Caki2 (cell line): ENCODE measurements at regions not wholly inside any gene's neighbourhood (a gene's known extent, or its start where the extent isn't known, plus 50 kb on each side); places are given as distances from the start of the nearest gene placed in this dataset.

Source experiments
- DNase-seq: peaks from one replicate; pipeline ENCODE4 v3.0.0-alpha.2; 2015; ENCODE audit warnings: low read depth
- in situ Hi-C: cut with HindIII; loops from 2 replicates; pipeline ENCODE4 v1.10.0; 2016; ENCODE audit warnings: low sequenced_read_pairs, low pct_unique_long_range_greater_than_20kb, mixed read lengths

- in situ Hi-C loops = no loop called here
- no peak for DNase-seq
Observed at GRCh38 chr2:150159300-150159699, 328.2 kb downstream of the RND3 start.

DNA sequence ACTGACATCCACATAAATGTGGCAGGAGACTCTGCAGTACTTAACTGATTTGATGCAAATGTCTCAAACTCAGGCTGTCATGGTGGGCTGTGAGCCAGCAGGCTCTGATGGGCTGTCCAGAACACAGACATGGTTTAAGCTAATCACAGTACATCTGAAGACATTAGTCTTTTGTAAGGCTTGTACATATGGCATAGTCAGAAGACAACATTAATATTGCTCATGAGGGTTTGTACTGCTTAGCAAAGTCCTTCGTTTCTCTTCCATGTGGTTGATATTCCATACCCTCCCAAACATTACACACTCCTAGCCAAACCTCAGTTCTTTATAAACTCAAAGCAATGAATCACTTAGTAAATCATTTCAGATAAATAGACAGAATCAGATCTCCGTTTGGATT is 330.6 kb downstream of the RND3 start:
- in situ Hi-C loops = no loop called here
- DNase-seq = no peak

DNA sequence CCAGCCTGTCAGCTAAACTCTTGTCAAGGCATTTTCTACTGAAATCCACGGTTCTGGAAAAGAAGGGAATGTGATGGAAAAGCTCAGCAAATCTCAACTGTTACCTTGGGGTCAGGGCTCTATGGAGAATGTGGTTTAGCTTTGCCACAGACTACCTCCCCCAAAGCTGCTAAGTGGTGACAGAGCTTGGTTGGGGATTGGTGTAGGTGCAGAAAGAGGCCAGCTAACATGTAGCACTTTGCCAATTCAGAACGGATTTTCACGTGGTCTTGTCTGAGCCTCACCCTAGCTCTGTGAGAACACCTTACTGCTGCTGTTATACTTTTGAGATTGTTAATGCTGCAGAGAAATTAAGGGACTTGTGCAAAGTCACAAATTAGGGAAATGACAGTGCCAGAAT is 331.1 kb downstream of the RND3 start:
- DNase-seq = no peak

GRCh38 chr2:150154308-150154797 is 333.1 kb downstream of the RND3 start:
- in situ Hi-C loops = no loop called here

More for the DNA sequence above, 331.1 kb downstream of the RND3 start:
- in situ Hi-C loops = no loop called here

DNA sequence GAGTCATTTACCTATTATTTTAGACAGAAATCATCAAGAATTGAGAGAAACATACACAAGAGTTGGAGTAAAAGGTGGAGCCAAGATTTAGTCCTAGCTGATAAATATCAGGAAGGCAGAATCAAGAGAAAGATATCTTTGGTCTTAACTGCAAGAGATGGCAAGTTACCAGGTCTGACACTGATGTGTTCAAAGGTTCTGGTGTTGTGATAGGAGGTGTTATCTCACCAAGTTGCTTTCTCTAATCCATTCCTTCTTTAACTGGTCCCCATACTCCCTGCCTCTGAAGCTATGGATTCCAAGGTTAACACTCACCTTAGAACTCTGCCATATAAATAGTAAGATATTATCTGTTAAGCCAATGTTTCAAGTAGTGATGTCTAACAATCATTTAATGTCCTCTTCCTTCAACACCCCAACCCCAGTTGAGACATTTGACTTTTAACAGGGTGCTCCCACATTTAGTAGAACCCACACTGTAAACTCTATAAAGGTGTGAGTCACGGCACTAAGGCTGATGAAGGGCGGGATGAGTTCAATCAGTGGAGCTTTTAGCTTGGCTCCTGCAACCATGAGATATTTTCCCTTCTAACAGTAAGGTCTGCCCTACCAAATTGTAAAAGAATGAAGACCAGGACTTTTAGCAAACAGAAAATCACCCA is 333.7 kb downstream of the RND3 start:
- DNase-seq = no peak
- in situ Hi-C loops = no loop called here

More at GRCh38 chr2:150154308-150154797, 333.1 kb downstream of the RND3 start:
- no peak for DNase-seq

DNA sequence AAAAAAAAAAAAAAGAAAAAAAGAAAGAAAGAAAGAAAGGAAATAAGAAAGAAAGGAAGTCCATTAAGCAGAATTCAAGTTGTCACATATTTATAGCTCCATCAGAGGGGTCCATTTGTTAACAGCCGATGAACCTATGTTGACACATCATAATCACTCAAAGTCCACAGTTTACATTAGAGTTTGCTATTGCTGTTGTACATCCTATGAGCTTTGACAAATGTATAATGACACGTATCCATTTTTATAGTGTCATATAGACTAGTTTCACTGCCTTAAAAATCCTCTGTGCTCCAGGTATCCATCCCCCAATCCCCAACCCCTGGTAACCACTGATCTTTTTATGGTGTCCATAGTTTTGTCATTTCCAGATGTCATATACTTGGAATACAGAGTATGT is 335.2 kb downstream of the RND3 start:
- DNase-seq = no peak
- in situ Hi-C loops = no loop called here

DNA sequence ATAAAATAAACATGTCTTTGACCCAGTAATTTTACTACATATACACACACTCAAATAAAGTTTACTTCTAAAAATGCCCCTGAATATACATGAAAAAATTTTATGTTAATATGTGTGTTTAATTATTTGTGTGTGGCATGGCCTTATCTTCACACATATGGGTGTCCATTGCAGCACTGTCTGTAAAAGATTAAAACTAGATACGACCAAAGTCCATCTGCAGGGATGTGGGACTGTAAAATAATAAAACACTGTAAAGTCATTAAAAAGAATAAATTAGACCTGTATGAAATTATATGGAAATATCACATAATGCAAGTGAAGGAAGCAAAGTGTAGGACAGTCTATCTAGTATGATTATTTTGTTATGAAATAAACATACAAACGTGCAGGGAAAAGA is 337.3 kb downstream of the RND3 start:
- DNase-seq = no peak
- in situ Hi-C loops = no loop called here

- in situ Hi-C loops = no loop called here
Observed at GRCh38 chr2:150147889-150148683, 339.4 kb downstream of the RND3 start.

GRCh38 chr2:150146879-150147278 is 340.6 kb downstream of the RND3 start:
- in situ Hi-C loops = no loop called here
- DNase-seq = no peak

More at GRCh38 chr2:150147889-150148683, 339.4 kb downstream of the RND3 start:
- DNase-seq = no peak

DNA sequence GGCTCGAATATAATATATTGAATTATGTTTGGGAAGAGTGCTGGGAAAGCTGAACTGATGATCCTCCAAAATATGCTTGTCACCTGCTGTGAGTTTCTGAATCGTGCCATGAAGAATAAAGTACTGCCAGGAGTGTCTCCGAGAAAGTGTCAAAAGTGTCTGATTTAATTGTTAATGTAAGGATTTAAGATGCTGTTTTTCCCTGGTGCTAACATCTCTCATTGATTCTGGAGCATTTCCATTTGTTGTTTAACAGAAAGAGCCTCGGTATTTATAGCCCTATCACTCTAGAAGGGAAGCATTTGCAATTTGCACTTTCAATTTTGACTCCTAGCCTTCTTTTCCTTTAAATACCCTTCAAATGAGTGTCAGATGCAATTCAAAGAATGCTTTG is 342.2 kb downstream of the RND3 start:
- in situ Hi-C loops = no loop called here

GRCh38 chr2:150144546-150145298 is 342.7 kb downstream of the RND3 start:
- no peak for DNase-seq
- in situ Hi-C loops = no loop called here

More for the DNA sequence above, 342.2 kb downstream of the RND3 start:
- no peak for DNase-seq

DNA sequence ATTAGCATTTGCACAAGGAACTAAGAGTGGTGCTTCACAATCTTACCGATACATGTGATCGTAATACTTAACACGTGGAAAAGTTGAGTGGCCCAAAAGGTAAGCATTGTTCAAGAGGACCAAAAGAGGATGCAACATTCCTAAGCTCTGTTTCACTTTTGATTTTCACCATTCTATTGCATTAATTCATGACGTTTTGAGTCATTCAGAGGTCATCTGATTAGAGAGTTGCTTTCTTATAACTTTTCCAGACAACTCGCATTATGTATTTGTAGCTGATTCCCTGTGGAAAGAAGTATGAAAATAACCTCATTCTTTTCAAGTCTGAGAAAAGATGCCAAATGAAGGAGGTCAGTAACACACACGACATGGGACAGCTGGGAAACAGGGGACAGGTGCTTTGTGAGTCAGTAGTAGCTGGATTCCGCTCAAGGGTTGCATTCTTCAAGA is 344.4 kb downstream of the RND3 start:
- DNase-seq = no peak
- in situ Hi-C loops = no loop called here

GRCh38 chr2:150142561-150142960 is 344.9 kb downstream of the RND3 start:
- no peak for DNase-seq
- in situ Hi-C loops = no loop called here

DNA sequence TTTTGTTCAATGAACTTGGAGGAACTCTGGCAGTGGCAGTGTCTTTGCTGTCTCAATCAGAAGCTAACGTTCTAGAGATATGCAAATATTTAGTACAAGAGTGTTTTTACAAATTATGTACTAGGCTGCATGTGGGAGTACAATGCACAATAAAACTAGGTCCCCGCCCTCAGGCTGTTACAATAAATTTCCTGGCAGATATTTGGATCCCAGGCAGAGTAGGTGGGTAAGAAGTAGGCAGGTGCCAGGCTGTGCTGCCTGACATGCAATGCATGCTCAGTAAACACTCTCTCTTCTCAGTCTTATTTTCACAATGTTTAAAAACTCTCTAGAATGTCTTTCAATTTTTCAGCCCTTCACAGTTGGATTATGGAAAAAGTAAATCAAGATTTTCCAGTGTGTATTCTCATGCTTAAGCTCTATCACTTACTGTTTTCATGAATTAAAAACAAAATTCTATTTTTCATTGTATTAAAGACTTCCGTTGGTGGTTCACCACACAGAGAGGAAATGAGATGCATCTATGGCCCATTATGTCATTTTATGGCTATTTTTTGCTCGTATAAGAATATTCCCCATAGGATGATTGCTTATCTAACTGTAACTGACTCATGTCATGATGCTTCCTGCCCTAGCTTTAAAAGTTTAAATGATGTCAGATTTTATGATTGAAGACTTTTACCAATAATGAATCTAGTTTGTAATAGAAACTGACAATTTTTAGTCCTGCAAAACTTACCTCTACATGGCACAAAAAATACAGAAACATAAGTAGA is 346.1 kb downstream of the RND3 start:
- DNase-seq = no peak
- in situ Hi-C loops = no loop called here

- no peak for DNase-seq
- in situ Hi-C loops = no loop called here
Observed at GRCh38 chr2:150140777-150141176, 346.7 kb downstream of the RND3 start.

DNA sequence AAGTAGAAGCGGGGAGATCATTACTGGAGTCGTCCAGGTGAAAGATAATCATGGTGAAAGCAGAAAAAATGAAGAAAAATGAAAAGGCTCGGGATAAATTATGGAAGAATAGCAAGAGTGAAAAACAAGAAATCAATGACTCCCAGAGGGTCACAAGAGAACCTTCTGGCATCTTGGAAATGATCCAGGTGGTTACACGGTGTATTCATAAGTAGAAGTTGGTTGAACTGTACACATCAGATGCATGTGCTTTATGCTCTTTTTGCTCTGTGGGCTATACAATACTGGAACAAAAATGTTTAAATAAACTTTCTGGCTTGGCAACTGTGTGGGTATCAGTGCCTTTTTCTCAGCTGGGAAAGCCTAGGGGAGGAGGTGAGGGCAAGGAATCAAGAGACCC is 348.9 kb downstream of the RND3 start:
- in situ Hi-C loops = no loop called here
- no peak for DNase-seq

GRCh38 chr2:150137338-150138069 is 350.0 kb downstream of the RND3 start:
- in situ Hi-C loops = no loop called here
- DNase-seq = no peak

- in situ Hi-C loops = no loop called here
- DNase-seq = no peak
Observed at GRCh38 chr2:150136893-150137292, 350.6 kb downstream of the RND3 start.
